GM23338 (cell line): ENCODE measurements at regions not wholly inside any gene's neighbourhood (a gene's known extent, or its start where the extent isn't known, plus 50 kb on each side); places are given as distances from the start of the nearest gene placed in this dataset.

Experiments
- ATAC-seq: fragments of 200-7000 bp; cut with Tn5 transposase; 3 replicates; pipeline ENCODE4 v1.9.1; 2020
- DNase-seq: peaks from one replicate; pipeline ENCODE4 v3.0.0-alpha.2; 2015; ENCODE audit warnings: low spot score
- H2AFZ ChIP-seq: fragments of 200-600 bp; sonication (generic); 2 replicates; pipeline ENCODE4 v1.8.0; 2016; ENCODE audit warnings: antibody characterized with exemption, mild to moderate bottlenecking, moderate library complexity
- H3F3A ChIP-seq: fragments of 200-600 bp; sonication (generic); replicated peaks from 2 replicates; pipeline ENCODE4 v1.8.0; 2017; ENCODE audit warnings: antibody characterized with exemption, mixed run types, low read depth
- H3K27ac ChIP-seq: fragments of 200-600 bp; sonication (generic); 2 replicates; pipeline ENCODE4 v1.6.1; 2016; ENCODE audit warnings: low read depth
- H3K27me3 ChIP-seq: fragments of 200-600 bp; sonication (generic); 2 replicates; pipeline ENCODE4 v1.8.0; 2016; ENCODE audit warnings: mild to moderate bottlenecking, mixed run types, moderate library complexity; ENCODE audit not compliant: insufficient read depth
- H3K36me3 ChIP-seq: fragments of 200-600 bp; sonication (generic); 2 replicates; pipeline ENCODE4 v1.8.0; 2016; ENCODE audit warnings: mild to moderate bottlenecking; ENCODE audit not compliant: insufficient read depth
- H3K4me1 ChIP-seq: fragments of 200-600 bp; sonication (generic); 2 replicates; pipeline ENCODE4 v1.8.0; 2016; ENCODE audit warnings: mild to moderate bottlenecking, moderate library complexity; ENCODE audit not compliant: insufficient read depth
- H3K4me2 ChIP-seq: fragments of 200-600 bp; sonication (generic); 2 replicates; pipeline ENCODE4 v1.7.1; 2017; ENCODE audit warnings: mixed run types
- H3K4me3 ChIP-seq: fragments of 200-600 bp; sonication (generic); 2 replicates; pipeline ENCODE4 v1.6.1; 2016; ENCODE audit warnings: mixed run types
- H3K79me2 ChIP-seq: fragments of 200-600 bp; sonication (generic); replicated peaks from 2 replicates; pipeline ENCODE4 v1.8.0; 2017; ENCODE audit warnings: mild to moderate bottlenecking; ENCODE audit not compliant: insufficient read depth
- H3K9me2 ChIP-seq: fragments of 200-600 bp; sonication (generic); 2 replicates; pipeline ENCODE4 v1.8.0; 2017; ENCODE audit not compliant: insufficient read depth
- H4K20me1 ChIP-seq: fragments of 200-600 bp; sonication (generic); replicated peaks from 2 replicates; pipeline ENCODE4 v1.8.0; 2017; ENCODE audit warnings: mild to moderate bottlenecking; ENCODE audit not compliant: insufficient read depth
- H3K27ac Mint-ChIP-seq: 2 replicates; pipeline ENCODE4 v1.8.0; 2020; ENCODE audit warnings: inconsistent platforms, mild to moderate bottlenecking, moderate library complexity, mixed read lengths
- H3K27me3 Mint-ChIP-seq: 3 replicates; pipeline ENCODE4 v1.8.0; 2022; ENCODE audit warnings: low read depth, mild to moderate bottlenecking, moderate library complexity, mixed read lengths, inconsistent platforms; ENCODE audit not compliant: insufficient read depth, poor library complexity
- H3K36me3 Mint-ChIP-seq: 3 replicates; pipeline ENCODE4 v1.8.0; 2021; ENCODE audit warnings: low read depth, mild to moderate bottlenecking, inconsistent platforms, moderate library complexity, mixed read lengths
- H3K4me1 Mint-ChIP-seq: 3 replicates; pipeline ENCODE4 v1.8.0; 2020; ENCODE audit warnings: mild to moderate bottlenecking, inconsistent platforms, mixed read lengths
- H3K4me3 Mint-ChIP-seq: 3 replicates; pipeline ENCODE4 v1.8.0; 2021; ENCODE audit warnings: moderate library complexity, mild to moderate bottlenecking, inconsistent platforms, mixed read lengths
- H3K9me3 Mint-ChIP-seq: 3 replicates; pipeline ENCODE4 v1.8.0; 2020; ENCODE audit warnings: moderate library complexity, mild to moderate bottlenecking, inconsistent platforms, mixed read lengths
- CTCF ChIP-seq, 2 experiments: fragments of 200-600 bp in 1 of 2; sonication (generic) in 1 of 2; conservative IDR thresholded peaks; 2 replicates each; pipeline versions ENCODE4 v1.5.1 to v1.6.1; 2016 to 2017; ENCODE audit warnings: antibody characterized with exemption in 2 of 2, low read depth in 2 of 2, mild to moderate bottlenecking in 2 of 2, moderate library complexity in 1 of 2
- STAT1 ChIP-seq: IDR thresholded peaks from one replicate; pipeline ENCODE4 v1.6.1; 2016; ENCODE audit warnings: antibody characterized with exemption; ENCODE audit not compliant: unreplicated experiment
- ZNF331 ChIP-seq: fragments of 250-450 bp; sonication (Bioruptor Pico); IDR thresholded peaks from 2 replicates; pipeline ENCODE4 v1.5.0; 2020; ENCODE audit warnings: low read depth, mild to moderate bottlenecking, moderate library complexity
- TF ChIP-seq, protein P1 (sequence below): fragments of 250-450 bp; sonication (Bioruptor Pico); IDR thresholded peaks from 2 replicates; pipeline ENCODE4 v1.5.0; 2020; ENCODE audit warnings: mild to moderate bottlenecking, moderate library complexity

GRCh38 chr17:77382966-77383612, 242.3 kb downstream of the SEC14L1 start (continued):
- TF ChIP-seq, protein P1, sequence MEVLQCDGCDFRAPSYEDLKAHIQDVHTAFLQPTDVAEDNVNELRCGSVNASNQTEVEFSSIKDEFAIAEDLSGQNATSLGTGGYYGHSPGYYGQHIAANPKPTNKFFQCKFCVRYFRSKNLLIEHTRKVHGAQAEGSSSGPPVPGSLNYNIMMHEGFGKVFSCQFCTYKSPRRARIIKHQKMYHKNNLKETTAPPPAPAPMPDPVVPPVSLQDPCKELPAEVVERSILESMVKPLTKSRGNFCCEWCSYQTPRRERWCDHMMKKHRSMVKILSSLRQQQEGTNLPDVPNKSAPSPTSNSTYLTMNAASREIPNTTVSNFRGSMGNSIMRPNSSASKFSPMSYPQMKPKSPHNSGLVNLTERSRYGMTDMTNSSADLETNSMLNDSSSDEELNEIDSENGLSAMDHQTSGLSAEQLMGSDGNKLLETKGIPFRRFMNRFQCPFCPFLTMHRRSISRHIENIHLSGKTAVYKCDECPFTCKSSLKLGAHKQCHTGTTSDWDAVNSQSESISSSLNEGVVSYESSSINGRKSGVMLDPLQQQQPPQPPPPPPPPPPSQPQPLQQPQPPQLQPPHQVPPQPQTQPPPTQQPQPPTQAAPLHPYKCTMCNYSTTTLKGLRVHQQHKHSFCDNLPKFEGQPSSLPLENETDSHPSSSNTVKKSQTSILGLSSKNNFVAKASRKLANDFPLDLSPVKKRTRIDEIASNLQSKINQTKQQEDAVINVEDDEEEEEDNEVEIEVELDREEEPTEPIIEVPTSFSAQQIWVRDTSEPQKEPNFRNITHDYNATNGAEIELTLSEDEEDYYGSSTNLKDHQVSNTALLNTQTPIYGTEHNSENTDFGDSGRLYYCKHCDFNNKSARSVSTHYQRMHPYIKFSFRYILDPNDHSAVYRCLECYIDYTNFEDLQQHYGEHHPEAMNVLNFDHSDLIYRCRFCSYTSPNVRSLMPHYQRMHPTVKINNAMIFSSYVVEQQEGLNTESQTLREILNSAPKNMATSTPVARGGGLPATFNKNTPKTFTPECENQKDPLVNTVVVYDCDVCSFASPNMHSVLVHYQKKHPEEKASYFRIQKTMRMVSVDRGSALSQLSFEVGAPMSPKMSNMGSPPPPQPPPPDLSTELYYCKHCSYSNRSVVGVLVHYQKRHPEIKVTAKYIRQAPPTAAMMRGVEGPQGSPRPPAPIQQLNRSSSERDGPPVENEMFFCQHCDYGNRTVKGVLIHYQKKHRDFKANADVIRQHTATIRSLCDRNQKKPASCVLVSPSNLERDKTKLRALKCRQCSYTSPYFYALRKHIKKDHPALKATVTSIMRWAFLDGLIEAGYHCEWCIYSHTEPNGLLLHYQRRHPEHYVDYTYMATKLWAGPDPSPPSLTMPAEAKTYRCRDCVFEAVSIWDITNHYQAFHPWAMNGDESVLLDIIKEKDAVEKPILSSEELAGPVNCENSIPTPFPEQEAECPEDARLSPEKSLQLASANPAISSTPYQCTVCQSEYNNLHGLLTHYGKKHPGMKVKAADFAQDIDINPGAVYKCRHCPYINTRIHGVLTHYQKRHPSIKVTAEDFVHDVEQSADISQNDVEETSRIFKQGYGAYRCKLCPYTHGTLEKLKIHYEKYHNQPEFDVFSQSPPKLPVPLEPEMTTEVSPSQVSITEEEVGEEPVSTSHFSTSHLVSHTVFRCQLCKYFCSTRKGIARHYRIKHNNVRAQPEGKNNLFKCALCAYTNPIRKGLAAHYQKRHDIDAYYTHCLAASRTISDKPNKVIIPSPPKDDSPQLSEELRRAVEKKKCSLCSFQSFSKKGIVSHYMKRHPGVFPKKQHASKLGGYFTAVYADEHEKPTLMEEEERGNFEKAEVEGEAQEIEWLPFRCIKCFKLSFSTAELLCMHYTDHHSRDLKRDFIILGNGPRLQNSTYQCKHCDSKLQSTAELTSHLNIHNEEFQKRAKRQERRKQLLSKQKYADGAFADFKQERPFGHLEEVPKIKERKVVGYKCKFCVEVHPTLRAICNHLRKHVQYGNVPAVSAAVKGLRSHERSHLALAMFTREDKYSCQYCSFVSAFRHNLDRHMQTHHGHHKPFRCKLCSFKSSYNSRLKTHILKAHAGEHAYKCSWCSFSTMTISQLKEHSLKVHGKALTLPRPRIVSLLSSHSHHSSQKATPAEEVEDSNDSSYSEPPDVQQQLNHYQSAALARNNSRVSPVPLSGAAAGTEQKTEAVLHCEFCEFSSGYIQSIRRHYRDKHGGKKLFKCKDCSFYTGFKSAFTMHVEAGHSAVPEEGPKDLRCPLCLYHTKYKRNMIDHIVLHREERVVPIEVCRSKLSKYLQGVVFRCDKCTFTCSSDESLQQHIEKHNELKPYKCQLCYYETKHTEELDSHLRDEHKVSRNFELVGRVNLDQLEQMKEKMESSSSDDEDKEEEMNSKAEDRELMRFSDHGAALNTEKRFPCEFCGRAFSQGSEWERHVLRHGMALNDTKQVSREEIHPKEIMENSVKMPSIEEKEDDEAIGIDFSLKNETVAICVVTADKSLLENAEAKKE = no peak
- no peak for TF ChIP-seq ZNF331 (CRISPR knock-in tag)

GRCh38 chr17:77383613-77384608, 243.1 kb downstream of the SEC14L1 start:
- H3K27ac Mint-ChIP-seq = peak overlapping the region; percentile 56
- H3K4me1 ChIP-seq = peaks cover 60% of the 10 kb centered on the region
- TF ChIP-seq CTCF (conservative IDR thresholded peaks at IDR 0.05; ENCODE audit: low read depth in 2 of 2) (no peak), STAT1 (no peak)
- H3F3A ChIP-seq = no peaks in the 10 kb centered on the region
- no peak overlapping the region; the same call in 2 of the 3 replicates for H3K4me3 Mint-ChIP-seq
- H3K79me2 ChIP-seq = peaks cover 96% of the 10 kb centered on the region
- ATAC-seq (no peak), DNase-seq (no peak)
- H3K4me1 Mint-ChIP-seq = peaks cover 86% of the 10 kb centered on the region
- H3K9me2 ChIP-seq = no peaks in the 10 kb centered on the region
- no peaks in the 10 kb centered on the region for H3K36me3 ChIP-seq
- H4K20me1 ChIP-seq = peaks cover 16% of the 10 kb centered on the region
- no peak overlapping the region for H2AFZ ChIP-seq
- H3K4me3 ChIP-seq = no peak overlapping the region
- peaks cover 28% of the 10 kb centered on the region for H3K27me3 Mint-ChIP-seq
- H3K36me3 Mint-ChIP-seq = no peaks in the 10 kb centered on the region
- H3K4me2 ChIP-seq = peak overlapping the region; percentile 38; the same call in 1 of the 2 replicates
- no peaks in the 10 kb centered on the region for H3K9me3 Mint-ChIP-seq
- H3K27ac ChIP-seq = no peak overlapping the region
- no peaks in the 10 kb centered on the region for H3K27me3 ChIP-seq
